Kidney epithelial cell (primary cell): ENCODE measurements at regions not wholly inside any gene's neighbourhood (a gene's known extent, or its start where the extent isn't known, plus 50 kb on each side); places are given as distances from the start of the nearest gene placed in this dataset.

Experiments used
- DNase-seq: peaks from one replicate; pipeline ENCODE4 v3.0.0-alpha.2; 2010; ENCODE audit warnings: low read depth
- H3K27me3 ChIP-seq: 2 replicates; pipeline ENCODE4 v1.6.0; 2011; ENCODE audit warnings: low read length; ENCODE audit not compliant: control insufficient read depth, insufficient read depth
- H3K36me3 ChIP-seq: 2 replicates; pipeline ENCODE4 v1.5.1; 2011; ENCODE audit warnings: low read length; ENCODE audit not compliant: control insufficient read depth, insufficient read depth
- H3K4me3 ChIP-seq: 2 replicates; pipeline ENCODE4 v1.5.1; 2011; ENCODE audit warnings: low read depth, mild to moderate bottlenecking, control low read depth, low read length
- CTCF ChIP-seq: IDR thresholded peaks from 2 replicates; pipeline ENCODE4 v1.5.1; 2011; ENCODE audit warnings: mild to moderate bottlenecking, moderate library complexity, low read length, control low read depth, inconsistent platforms; ENCODE audit not compliant: insufficient read depth, poor library complexity, severe bottlenecking

GRCh38 chr2:214674278-214674677, 135.2 kb downstream of the BARD1 start:
- H3K27me3 ChIP-seq: no peaks in the 10 kb centered on the region
- H3K36me3 ChIP-seq: no peaks in the 10 kb centered on the region
- no peak for DNase-seq
- no peak overlapping the region for H3K4me3 ChIP-seq
- TF ChIP-seq CTCF: no peak

GRCh38 chr2:214671319-214671885, 138.1 kb downstream of the BARD1 start:
- DNase-seq: no peak
- H3K4me3 ChIP-seq: no peak overlapping the region
- no peaks in the 10 kb centered on the region for H3K27me3 ChIP-seq
- no peak for TF ChIP-seq CTCF
- no peaks in the 10 kb centered on the region for H3K36me3 ChIP-seq

GRCh38 chr2:214652473-214652872, 157.0 kb downstream of the BARD1 start:
- no peak for TF ChIP-seq CTCF
- Histone ChIP-seq H3K27me3 (no peaks in the 10 kb centered on the region), H3K36me3 (no peaks in the 10 kb centered on the region), H3K4me3 (no peak overlapping the region)
- no peak for DNase-seq

- Histone ChIP-seq H3K27me3 (no peaks in the 10 kb centered on the region), H3K36me3 (no peaks in the 10 kb centered on the region), H3K4me3 (no peak overlapping the region)
- no peak for DNase-seq
- no peak for TF ChIP-seq CTCF
These were observed 158.0 kb downstream of the BARD1 start for GRCh38 chr2:214651451-214651850.

GRCh38 chr2:214649440-214650205, 159.9 kb downstream of the BARD1 start:
- Histone ChIP-seq H3K36me3 (no peaks in the 10 kb centered on the region), H3K27me3 (no peaks in the 10 kb centered on the region), H3K4me3 (no peak overlapping the region)
- DNase-seq: peak; percentile 14
- TF ChIP-seq CTCF: no peak

GRCh38 chr2:214648520-214648919, 161.0 kb downstream of the BARD1 start:
- H3K27me3 ChIP-seq: no peaks in the 10 kb centered on the region
- TF ChIP-seq CTCF: no peak

More at GRCh38 chr2:214648520-214648919, 161.0 kb downstream of the BARD1 start:
- no peak for DNase-seq
- H3K36me3 ChIP-seq: no peaks in the 10 kb centered on the region
- H3K4me3 ChIP-seq: no peak overlapping the region
